NCI-H1436 (cell line): ENCODE measurements at regions not wholly inside any gene's neighbourhood (a gene's known extent, or its start where the extent isn't known, plus 50 kb on each side); places are given as distances from the start of the nearest gene placed in this dataset.

Experiments used
- DNase-seq: peaks from one replicate; lab custom pipeline; 2025; lab: John Stamatoyannopoulos, UW

DNA sequence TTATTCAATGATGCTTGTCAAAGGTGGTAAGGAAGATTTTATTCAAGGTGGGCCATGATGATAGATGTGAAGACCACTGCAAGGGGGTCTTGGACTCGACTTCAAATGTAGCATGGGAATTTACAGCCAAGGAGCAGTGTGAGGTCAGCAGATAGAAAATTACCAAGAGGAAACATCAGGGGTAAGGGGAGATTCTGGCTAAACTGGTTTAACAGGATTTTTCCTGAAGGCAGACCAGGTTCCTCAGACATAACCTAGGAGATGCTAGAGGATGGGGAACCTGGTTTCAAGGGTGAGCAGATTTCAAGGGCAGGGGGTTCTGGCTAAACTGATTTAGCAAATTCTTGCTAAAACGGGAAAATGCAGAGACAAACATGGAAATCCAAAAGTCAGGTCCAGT, 464.9 kb downstream of the TAFA4 start:
- no peak for DNase-seq

DNA sequence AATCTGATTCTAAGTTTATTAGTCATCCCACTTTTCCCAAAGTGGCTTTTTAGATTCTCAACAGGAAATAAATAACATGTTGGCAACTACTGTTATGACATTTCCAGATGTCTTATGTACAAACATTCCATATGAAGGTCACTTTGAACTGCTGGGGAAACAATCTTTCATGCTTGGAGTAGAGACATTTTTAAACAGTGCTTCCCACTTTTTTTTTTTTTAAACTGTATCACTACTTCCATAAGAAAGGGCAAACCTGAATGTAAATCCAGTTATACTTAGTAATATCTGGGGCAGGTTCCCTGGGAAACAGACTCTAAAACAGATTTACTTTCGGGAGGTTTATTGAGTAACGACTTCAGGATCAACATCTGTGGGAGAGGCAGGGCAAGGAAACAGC, 473.8 kb downstream of the TAFA4 start:
- no peak for DNase-seq

GRCh38 chr3:68448510-68449383, 483.6 kb downstream of the TAFA4 start:
- DNase-seq = no peak

GRCh38 chr3:68447885-68448284, 484.5 kb downstream of the TAFA4 start:
- DNase-seq = no peak

- no peak for DNase-seq
These were observed 491.3 kb downstream of the TAFA4 start for GRCh38 chr3:68441054-68441453.

DNA sequence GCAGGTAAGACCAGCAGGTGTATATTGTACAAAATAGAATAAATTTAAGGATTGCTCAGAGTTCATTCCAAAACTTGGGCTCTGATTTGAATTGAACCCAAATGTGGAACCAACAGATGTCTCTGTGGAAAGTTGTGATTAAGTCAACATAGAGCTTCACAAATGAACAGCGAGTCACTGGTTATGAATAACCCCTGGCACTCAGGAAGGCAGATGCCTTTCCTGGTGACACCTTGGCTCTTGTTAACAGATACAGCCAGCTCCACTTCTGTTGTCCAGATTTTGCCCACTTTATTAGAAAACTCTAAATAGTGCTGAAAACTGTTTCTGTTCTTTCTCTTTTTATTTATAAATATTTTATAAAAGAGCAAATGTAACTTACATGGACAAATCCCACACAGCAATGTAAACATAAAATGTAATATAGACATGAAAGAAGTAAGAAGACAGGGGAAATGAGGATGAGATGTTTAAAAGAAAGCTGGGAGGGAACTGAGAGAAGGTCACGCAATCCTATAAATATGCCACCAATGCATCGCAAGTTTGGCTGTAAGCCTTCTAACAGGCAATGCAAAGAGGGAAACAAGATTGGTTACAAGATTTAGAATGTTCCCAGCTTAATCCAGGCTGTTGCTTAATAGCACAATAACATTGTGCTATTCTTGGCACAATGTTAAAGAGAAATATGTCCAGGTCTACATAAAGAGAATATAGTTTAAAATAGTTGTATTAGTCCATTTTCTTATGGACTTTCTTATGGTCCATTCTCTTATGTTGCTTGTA, 495.5 kb downstream of the TAFA4 start:
- no peak for DNase-seq

DNA sequence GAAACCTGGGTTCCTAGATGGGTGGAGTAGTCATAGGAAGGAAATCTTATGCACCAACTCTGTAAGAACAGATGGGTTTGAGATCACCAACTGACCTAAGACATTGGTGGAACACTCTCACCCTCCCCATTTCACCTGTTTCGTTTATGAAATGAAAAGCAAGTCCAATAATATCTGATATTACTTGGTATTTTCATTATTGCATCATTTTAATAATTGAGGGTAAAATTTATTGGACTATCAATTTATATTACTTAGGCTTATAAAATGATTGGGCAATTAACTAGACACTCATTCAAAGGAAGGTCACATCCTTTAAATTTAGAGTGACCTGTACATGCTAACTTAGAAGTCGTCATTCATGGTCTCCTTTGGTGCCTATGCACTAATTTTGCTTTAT, 503.9 kb downstream of the TAFA4 start:
- DNase-seq = no peak

DNA sequence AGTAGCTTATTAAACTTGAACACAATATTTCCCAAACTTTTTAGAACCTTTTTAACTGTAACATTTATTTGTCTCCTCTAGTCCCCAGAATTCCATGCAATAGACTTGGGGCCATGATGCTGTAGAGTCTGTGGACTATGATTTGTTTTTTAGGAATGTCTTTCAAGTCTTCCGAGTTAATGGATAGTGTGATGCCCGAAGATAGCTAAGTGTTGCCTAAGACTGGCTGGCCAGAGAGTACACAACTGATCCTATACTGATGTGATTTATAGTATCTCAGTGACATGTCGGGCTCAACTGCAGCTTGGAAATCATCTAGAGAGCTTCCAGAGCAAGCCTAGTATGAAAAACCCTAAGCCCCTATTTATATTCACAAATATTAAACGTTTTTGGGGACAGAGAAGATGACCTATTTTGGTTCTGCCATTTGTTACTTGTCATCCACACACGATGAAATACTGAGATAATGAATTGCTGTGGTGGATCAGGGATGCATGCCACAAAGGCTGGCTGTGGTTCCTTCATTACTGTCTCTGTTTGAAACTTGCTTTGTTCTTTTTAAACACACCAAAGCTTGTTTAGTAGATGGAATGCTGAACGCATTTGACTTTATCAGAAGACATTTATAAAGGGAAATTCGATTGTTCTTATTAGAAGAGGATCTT, 507.4 kb downstream of the TAFA4 start:
- DNase-seq = no peak

- DNase-seq = no peak
These were observed 523.7 kb downstream of the TAFA4 start for GRCh38 chr3:68408626-68409025.

DNA sequence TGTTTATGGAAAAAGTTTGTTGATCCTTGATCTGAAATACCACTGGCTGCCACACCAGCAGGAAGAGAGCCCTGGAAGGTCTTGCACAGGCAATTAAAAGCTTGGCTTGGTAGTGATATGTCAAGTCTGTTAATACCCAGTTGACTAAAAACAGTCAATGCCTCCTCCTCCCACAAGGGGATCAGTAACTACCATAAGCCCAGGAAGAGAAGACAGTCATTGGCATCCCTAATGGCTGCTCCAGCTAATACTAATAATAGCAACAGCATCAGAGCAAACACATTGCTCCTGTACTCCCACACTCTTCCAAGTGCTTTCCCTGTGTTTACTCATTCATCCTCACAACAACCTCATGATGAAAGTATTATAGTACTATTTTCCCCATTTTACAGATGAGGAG, 528.6 kb downstream of the TAFA4 start:
- DNase-seq = no peak

- DNase-seq = no peak
These were observed 530.0 kb downstream of the TAFA4 start for GRCh38 chr3:68402235-68402918.

DNA sequence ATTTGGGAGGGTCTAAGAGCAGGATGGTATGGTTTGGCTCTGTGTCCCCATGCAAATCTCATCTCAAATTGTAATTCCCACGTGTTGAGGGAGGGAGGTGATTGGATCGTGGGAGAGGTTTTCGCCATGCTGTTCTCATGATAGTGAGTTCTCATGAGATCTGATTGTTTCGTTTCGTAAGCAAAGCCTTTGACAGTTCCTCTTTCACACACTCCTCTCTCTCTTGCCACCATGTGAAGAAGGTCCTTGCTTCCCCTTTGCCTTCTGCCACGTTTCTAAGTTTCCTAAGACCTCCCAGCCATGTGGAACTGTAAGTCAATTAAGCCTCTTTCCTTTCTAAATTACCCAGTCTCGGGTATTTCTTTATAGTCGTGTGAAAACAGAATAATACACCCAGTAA, 553.7 kb downstream of the TAFA4 start:
- no peak for DNase-seq

DNA sequence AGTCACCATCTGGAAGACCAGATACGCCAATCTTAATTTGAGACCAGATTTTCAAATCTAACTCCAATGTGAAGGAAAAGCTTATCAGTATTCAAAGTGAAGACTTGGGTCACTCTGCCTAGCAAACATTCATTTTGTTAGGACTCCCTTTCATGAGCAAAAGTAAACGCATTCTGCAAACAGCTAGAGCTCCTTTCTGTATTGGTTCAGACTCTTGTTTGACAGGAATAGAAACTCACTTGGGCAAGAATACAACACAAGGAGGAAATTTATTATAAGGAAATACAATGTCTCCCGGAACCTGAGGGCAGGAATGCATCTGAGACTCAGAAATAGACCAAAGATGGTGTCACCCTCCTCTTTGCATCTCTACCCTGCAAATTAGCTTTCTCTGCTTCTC, 558.6 kb downstream of the TAFA4 start:
- no peak for DNase-seq

- DNase-seq = no peak
These were observed 568.6 kb downstream of the TAFA4 start for GRCh38 chr3:68363796-68364195.

DNA sequence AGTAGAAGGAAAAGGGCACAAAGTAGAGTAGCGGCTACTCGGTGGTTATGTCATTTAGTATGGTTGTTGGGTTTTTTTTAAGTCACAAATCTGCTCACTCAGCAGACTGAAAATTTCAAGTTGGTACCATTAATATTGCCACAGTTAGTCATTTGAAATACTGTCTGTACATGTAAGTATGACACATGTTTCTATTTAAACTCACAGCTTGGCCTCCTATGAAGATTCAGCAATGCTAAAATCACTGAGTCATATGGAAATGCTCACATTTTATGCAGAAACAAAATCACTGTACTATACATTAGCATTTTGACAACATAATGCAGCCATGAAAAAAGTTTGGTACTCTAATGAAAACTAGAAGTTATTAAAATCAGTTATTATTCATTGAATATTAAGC, 571.9 kb downstream of the TAFA4 start:
- DNase-seq = no peak

- DNase-seq = no peak
These were observed 586.6 kb downstream of the TAFA4 start for GRCh38 chr3:68345781-68346180.

GRCh38 chr3:68342426-68342825, 589.9 kb downstream of the TAFA4 start:
- no peak for DNase-seq

- no peak for DNase-seq
These were observed 596.3 kb downstream of the TAFA4 start for GRCh38 chr3:68336042-68336441.

DNA sequence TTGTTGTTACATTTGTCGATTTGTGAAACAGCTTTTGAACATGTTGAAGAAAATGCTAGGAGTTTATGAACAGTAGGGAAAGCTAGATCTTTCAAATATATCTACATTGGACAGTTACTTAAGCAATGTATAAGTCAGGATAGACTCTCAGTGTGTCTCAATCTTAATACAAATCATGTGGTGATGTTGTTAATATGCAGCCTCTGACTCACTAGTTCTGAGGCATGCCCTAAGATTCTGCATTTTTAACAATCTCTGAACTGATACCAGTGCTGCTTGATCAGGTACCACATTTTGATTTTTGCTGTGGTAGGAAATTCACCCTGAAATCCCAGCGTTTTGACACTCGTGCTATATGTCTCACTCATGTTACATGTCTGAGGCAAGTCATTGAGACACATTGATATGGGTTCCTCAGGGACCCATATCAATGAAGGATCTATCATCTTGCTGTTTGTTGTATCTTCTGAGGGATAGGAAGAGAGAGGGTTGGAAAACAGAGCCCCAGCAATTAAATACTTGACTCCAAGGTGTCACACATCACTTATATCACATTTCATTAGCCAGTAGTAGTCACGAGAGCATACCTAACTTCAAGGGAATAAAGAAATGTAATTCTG, 597.9 kb downstream of the TAFA4 start:
- DNase-seq = no peak

DNA sequence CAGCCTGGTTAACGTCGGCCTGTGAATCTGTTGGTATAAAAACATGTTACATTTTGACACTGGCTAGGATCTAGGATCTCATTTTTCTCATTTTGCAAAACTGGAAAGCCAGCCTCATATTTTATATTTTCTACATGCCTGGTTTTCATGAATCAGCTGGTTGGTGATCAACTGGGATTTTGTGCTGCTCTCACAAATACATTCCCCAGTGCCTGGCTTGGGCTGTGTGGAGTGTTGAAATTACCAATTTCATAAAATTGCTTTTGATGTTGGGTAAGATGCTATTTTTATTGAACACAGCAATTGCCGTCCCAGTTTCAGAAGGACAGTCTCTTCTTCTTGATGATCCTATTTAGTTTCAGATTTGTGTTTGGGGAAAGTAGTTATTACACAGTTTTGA, 604.3 kb downstream of the TAFA4 start:
- DNase-seq = no peak

GRCh38 chr3:68315964-68316363, 616.4 kb downstream of the TAFA4 start:
- DNase-seq = no peak

- no peak for DNase-seq
These were observed 616.8 kb downstream of the TAFA4 start for GRCh38 chr3:68315546-68315945.
